ENCODE measurements at regions not wholly inside any gene's neighbourhood (a gene's known extent, or its start where the extent isn't known, plus 50 kb on each side); places are given as distances from the start of the nearest gene placed in this dataset.

GRCh38 chr17:77772899-77773358, 185.6 kb upstream of the TNRC6C start:
- no peak for TF ChIP-seq CTCF (IDR thresholded peaks at IDR 0.05; ENCODE audit: control extremely low read depth, extremely low read depth, low read depth, missing control alignments)
- ChIA-PET POLR2A (no interaction called here), CTCF (interaction anchor here (1.3 to 4.1 kb wide), 2 partner anchors 114 to 240 kb away, joined by 3 to 43 read pairs; no protein-coding TSS in a partner anchor)
- DNase-seq (ENCODE audit: extremely low spot score), result no peak

GRCh38 chr17:77774182-77774581, 184.3 kb upstream of the TNRC6C start:
- ChIA-PET POLR2A (no interaction called here), CTCF (interaction anchor here (1.3 to 4.1 kb wide), 2 partner anchors 112 to 239 kb away, joined by 3 to 43 read pairs; no protein-coding TSS in a partner anchor)
- no peak for DNase-seq (ENCODE audit: extremely low spot score)
- no peak for TF ChIP-seq CTCF (IDR thresholded peaks at IDR 0.05; ENCODE audit: control extremely low read depth, extremely low read depth, low read depth, missing control alignments)

GRCh38 chr17:77778636-77779489, 179.6 kb upstream of the TNRC6C start:
- ChIA-PET POLR2A (interaction anchor here (0.5 kb wide), 1 partner anchor 1217 kb away, joined by 3 read pairs; no protein-coding TSS in a partner anchor), CTCF (no interaction called here)
- TF ChIP-seq CTCF (IDR thresholded peaks at IDR 0.05; ENCODE audit: control extremely low read depth, extremely low read depth, low read depth, missing control alignments), result no peak
- DNase-seq (ENCODE audit: extremely low spot score), result no peak

GRCh38 chr17:77779711-77780539, 178.6 kb upstream of the TNRC6C start:
- POLR2A ChIA-PET, result no interaction called here
- DNase-seq (ENCODE audit: extremely low spot score), result no peak
- CTCF ChIA-PET, result no interaction called here
- TF ChIP-seq CTCF (IDR thresholded peaks at IDR 0.05; ENCODE audit: control extremely low read depth, extremely low read depth, low read depth, missing control alignments), result no peak

- no peak for DNase-seq (ENCODE audit: extremely low spot score)
- ChIA-PET POLR2A (no interaction called here), CTCF (no interaction called here)
- TF ChIP-seq CTCF (IDR thresholded peaks at IDR 0.05; ENCODE audit: control extremely low read depth, extremely low read depth, low read depth, missing control alignments), result no peak
Observed at GRCh38 chr17:77781536-77781935, 177.0 kb upstream of the TNRC6C start.

- ChIA-PET POLR2A (no interaction called here), CTCF (no interaction called here)
- DNase-seq (ENCODE audit: extremely low spot score), result no peak
- no peak for TF ChIP-seq CTCF (IDR thresholded peaks at IDR 0.05; ENCODE audit: control extremely low read depth, extremely low read depth, low read depth, missing control alignments)
Observed at GRCh38 chr17:77782201-77782600, 176.3 kb upstream of the TNRC6C start.
